Endothelial cell (in vitro differentiated cells): ENCODE measurements at regions not wholly inside any gene's neighbourhood (a gene's known extent, or its start where the extent isn't known, plus 50 kb on each side); places are given as distances from the start of the nearest gene placed in this dataset.

Experiments
- DNase-seq: peaks from one replicate; pipeline ENCODE4 v3.0.0; 2021; ENCODE audit warnings: low spot score
- H3K27ac Mint-ChIP-seq: one replicate; pipeline ENCODE4 v1.8.0; 2021; ENCODE audit warnings: mixed read lengths, inconsistent platforms; ENCODE audit not compliant: unreplicated experiment
- H3K27me3 Mint-ChIP-seq: one replicate; pipeline ENCODE4 v1.8.0; 2021; ENCODE audit warnings: mild to moderate bottlenecking, moderate library complexity, mixed read lengths, inconsistent platforms; ENCODE audit not compliant: unreplicated experiment
- H3K36me3 Mint-ChIP-seq: one replicate; pipeline ENCODE4 v1.8.0; 2021; ENCODE audit warnings: mild to moderate bottlenecking, low read depth, mixed read lengths, inconsistent platforms; ENCODE audit not compliant: unreplicated experiment
- H3K4me1 Mint-ChIP-seq: one replicate; pipeline ENCODE4 v1.8.0; 2021; ENCODE audit warnings: mild to moderate bottlenecking, mixed read lengths, inconsistent platforms; ENCODE audit not compliant: unreplicated experiment
- H3K4me3 Mint-ChIP-seq: one replicate; pipeline ENCODE4 v1.8.0; 2021; ENCODE audit warnings: mild to moderate bottlenecking, mixed read lengths, inconsistent platforms; ENCODE audit not compliant: unreplicated experiment
- H3K9me3 Mint-ChIP-seq: one replicate; pipeline ENCODE4 v1.8.0; 2021; ENCODE audit warnings: mixed read lengths, inconsistent platforms; ENCODE audit not compliant: unreplicated experiment
- CTCF ChIP-seq: fragments of 200-600 bp; sonication (generic); IDR thresholded peaks from one replicate; pipeline ENCODE4 v1.5.0; 2021; ENCODE audit warnings: antibody characterized with exemption; ENCODE audit not compliant: unreplicated experiment

GRCh38 chr4:119688446-119688845 is 59.8 kb upstream of the PDE5A start:
- Mint-ChIP-seq H3K9me3 (no peaks in the 10 kb centered on the region), H3K36me3 (peaks cover 5% of the 10 kb centered on the region), H3K4me1 (no peaks in the 10 kb centered on the region), H3K27me3 (no peaks in the 10 kb centered on the region), H3K4me3 (no peak overlapping the region), H3K27ac (no peak overlapping the region)
- no peak for DNase-seq
- TF ChIP-seq CTCF = no peak

- Mint-ChIP-seq H3K9me3 (no peaks in the 10 kb centered on the region), H3K36me3 (no peaks in the 10 kb centered on the region), H3K27me3 (no peaks in the 10 kb centered on the region), H3K27ac (no peak overlapping the region), H3K4me1 (no peaks in the 10 kb centered on the region), H3K4me3 (no peak overlapping the region)
- no peak for TF ChIP-seq CTCF
- DNase-seq = no peak
Observed at GRCh38 chr4:119684463-119684862, 55.9 kb upstream of the PDE5A start.

GRCh38 chr4:119683518-119683917 is 54.9 kb upstream of the PDE5A start:
- Mint-ChIP-seq H3K27ac (no peak overlapping the region), H3K4me1 (no peaks in the 10 kb centered on the region), H3K4me3 (no peak overlapping the region), H3K36me3 (no peaks in the 10 kb centered on the region), H3K9me3 (peaks cover 3% of the 10 kb centered on the region), H3K27me3 (no peaks in the 10 kb centered on the region)
- TF ChIP-seq CTCF = no peak
- no peak for DNase-seq

- H3K4me1 Mint-ChIP-seq = no peaks in the 10 kb centered on the region
- DNase-seq = no peak
- no peaks in the 10 kb centered on the region for H3K27me3 Mint-ChIP-seq
- no peaks in the 10 kb centered on the region for H3K36me3 Mint-ChIP-seq
- H3K4me3 Mint-ChIP-seq = no peak overlapping the region
- no peak overlapping the region for H3K27ac Mint-ChIP-seq
- peaks cover 3% of the 10 kb centered on the region for H3K9me3 Mint-ChIP-seq
- no peak for TF ChIP-seq CTCF
Observed at GRCh38 chr4:119682099-119682498, 53.5 kb upstream of the PDE5A start.

- no peak for DNase-seq
- Mint-ChIP-seq H3K27me3 (no peaks in the 10 kb centered on the region), H3K4me3 (no peak overlapping the region), H3K36me3 (no peaks in the 10 kb centered on the region), H3K27ac (no peak overlapping the region), H3K4me1 (no peaks in the 10 kb centered on the region), H3K9me3 (peaks cover 3% of the 10 kb centered on the region)
- no peak for TF ChIP-seq CTCF
Observed at GRCh38 chr4:119679251-119679650, 50.6 kb upstream of the PDE5A start.
